SU-DHL-6 (cell line): ENCODE measurements at regions not wholly inside any gene's neighbourhood (a gene's known extent, or its start where the extent isn't known, plus 50 kb on each side); places are given as distances from the start of the nearest gene placed in this dataset.

Source experiments
- H2AFZ ChIP-seq: fragments of 200-600 bp; sonication (generic); 2 replicates; pipeline ENCODE4 v1.6.1; 2014; ENCODE audit warnings: low read depth, mild to moderate bottlenecking, moderate library complexity, mixed read lengths, antibody characterized with exemption, low read length; ENCODE audit not compliant: severe bottlenecking
- H3F3A ChIP-seq: fragments of 200-600 bp; shearing (Covaris generic); 2 replicates; pipeline ENCODE4 v1.6.0; 2016; ENCODE audit warnings: antibody characterized with exemption, mild to moderate bottlenecking; ENCODE audit not compliant: insufficient read depth
- H3K27ac ChIP-seq: fragments of 200-600 bp; sonication (generic); 2 replicates; pipeline ENCODE4 v1.5.1; 2016; ENCODE audit warnings: low read depth, mild to moderate bottlenecking, low read length, moderate library complexity, mixed read lengths
- H3K27me3 ChIP-seq: fragments of 200-600 bp; sonication (generic), shearing (Covaris generic); 2 replicates; pipeline ENCODE4 v1.6.0; 2014; ENCODE audit warnings: mild to moderate bottlenecking, low read length
- H3K36me3 ChIP-seq: fragments of 200-600 bp; sonication (generic); 2 replicates; pipeline ENCODE4 v1.6.1; 2014; ENCODE audit warnings: mild to moderate bottlenecking, low read length, mixed read lengths
- H3K4me2 ChIP-seq: fragments of 300-600, 200-600 bp; shearing (Covaris generic), sonication (generic); 2 replicates; pipeline ENCODE4 v1.6.0; 2014; ENCODE audit warnings: low read length, low read depth, mild to moderate bottlenecking; ENCODE audit not compliant: poor library complexity, severe bottlenecking
- H3K4me3 ChIP-seq: fragments of 200-600 bp; sonication (generic); 2 replicates; pipeline ENCODE4 v1.5.1; 2014; ENCODE audit warnings: antibody characterized with exemption, low read length, mild to moderate bottlenecking, mixed read lengths; ENCODE audit not compliant: insufficient read depth, poor library complexity, severe bottlenecking
- H3K79me2 ChIP-seq: fragments of 200-600 bp; sonication (generic); 2 replicates; pipeline ENCODE4 v1.6.1; 2014; ENCODE audit warnings: mild to moderate bottlenecking, low read length, moderate library complexity; ENCODE audit not compliant: insufficient read depth
- H3K9ac ChIP-seq: fragments of 200-600 bp; sonication (generic); 2 replicates; pipeline ENCODE4 v1.7.0; 2014; ENCODE audit warnings: mild to moderate bottlenecking, low read length
- H3K9me2 ChIP-seq: fragments of 200-600 bp; sonication (generic); replicated peaks from 2 replicates; pipeline ENCODE4 v1.6.1; 2014; ENCODE audit warnings: low read length; ENCODE audit not compliant: insufficient read depth
- H3K9me3 ChIP-seq: fragments of 200-600 bp; sonication (generic); 2 replicates; pipeline ENCODE4 v1.6.1; 2014; ENCODE audit warnings: low read length, mixed read lengths; ENCODE audit not compliant: insufficient read depth
- H4K20me1 ChIP-seq: fragments of 200-600 bp; sonication (generic); 2 replicates; pipeline ENCODE4 v1.6.1; 2014; ENCODE audit warnings: low read depth, mild to moderate bottlenecking, antibody characterized with exemption, low read length, moderate library complexity, mixed read lengths
- CTCF ChIP-seq: fragments of 200-600 bp; sonication (generic); IDR thresholded peaks from one replicate; pipeline ENCODE4 v1.5.1; 2017; ENCODE audit warnings: antibody characterized with exemption, mild to moderate bottlenecking, low read length, moderate library complexity; ENCODE audit not compliant: insufficient read depth, poor library complexity, severe bottlenecking
- EZH2phosphoT487 ChIP-seq: fragments of 200-600 bp; sonication (generic), shearing (Covaris generic); conservative IDR thresholded peaks from 2 replicates; pipeline ENCODE4 v1.6.1; 2018; ENCODE audit warnings: mild to moderate bottlenecking, antibody characterized with exemption, low read length, moderate library complexity, mixed read lengths

GRCh38 chr5:58022055-58022454 lies 437.8 kb downstream of the PLK2 start:
- no peaks in the 10 kb centered on the region for H3K9me3 ChIP-seq
- no peak overlapping the region for H2AFZ ChIP-seq

GRCh38 chr5:58021466-58021865 lies 438.4 kb downstream of the PLK2 start:
- Histone ChIP-seq H3K9ac (no peak overlapping the region), H3K9me3 (no peaks in the 10 kb centered on the region)

More at GRCh38 chr5:58022055-58022454, 437.8 kb downstream of the PLK2 start:
- Histone ChIP-seq H4K20me1 (no peaks in the 10 kb centered on the region), H3K9me2 (no peaks in the 10 kb centered on the region), H3K9ac (no peak overlapping the region), H3F3A (no peaks in the 10 kb centered on the region), H3K4me3 (no peak overlapping the region), H3K27me3 (no peaks in the 10 kb centered on the region), H3K27ac (no peak overlapping the region), H3K79me2 (no peaks in the 10 kb centered on the region), H3K4me2 (no peak overlapping the region), H3K36me3 (no peaks in the 10 kb centered on the region)
- TF ChIP-seq CTCF (no peak), EZH2phosphoT487 (no peak)

GRCh38 chr5:58019614-58020013 lies 440.3 kb downstream of the PLK2 start:
- no peaks in the 10 kb centered on the region for H3K9me2 ChIP-seq
- no peaks in the 10 kb centered on the region for H3K9me3 ChIP-seq
- no peaks in the 10 kb centered on the region for H3K27me3 ChIP-seq
- H3K4me3 ChIP-seq = no peak overlapping the region
- H3K4me2 ChIP-seq = no peak overlapping the region
- H3K79me2 ChIP-seq = no peaks in the 10 kb centered on the region
- no peaks in the 10 kb centered on the region for H3F3A ChIP-seq
- H4K20me1 ChIP-seq = no peaks in the 10 kb centered on the region
- H3K27ac ChIP-seq = no peak overlapping the region
- H3K9ac ChIP-seq = no peak overlapping the region
- TF ChIP-seq EZH2phosphoT487 (no peak), CTCF (no peak)
- H2AFZ ChIP-seq = no peak overlapping the region
- H3K36me3 ChIP-seq = no peaks in the 10 kb centered on the region

More at GRCh38 chr5:58021466-58021865, 438.4 kb downstream of the PLK2 start:
- no peak overlapping the region for H3K27ac ChIP-seq
- H2AFZ ChIP-seq = no peak overlapping the region
- no peak overlapping the region for H3K4me2 ChIP-seq
- no peaks in the 10 kb centered on the region for H3K79me2 ChIP-seq
- TF ChIP-seq CTCF (no peak), EZH2phosphoT487 (no peak)
- H3K27me3 ChIP-seq = no peaks in the 10 kb centered on the region
- H3K36me3 ChIP-seq = no peaks in the 10 kb centered on the region
- no peaks in the 10 kb centered on the region for H3K9me2 ChIP-seq
- H4K20me1 ChIP-seq = no peaks in the 10 kb centered on the region
- no peaks in the 10 kb centered on the region for H3F3A ChIP-seq
- H3K4me3 ChIP-seq = no peak overlapping the region
